T-cell (primary cell): ENCODE measurements at regions not wholly inside any gene's neighbourhood (a gene's known extent, or its start where the extent isn't known, plus 50 kb on each side); places are given as distances from the start of the nearest gene placed in this dataset.

Experiments used
- ATAC-seq, 4 experiments: fragments of 200-7000 bp in 3 of 4; fragments of 150-1000 bp in 1 of 4; cut with Tn5 transposase; replicated peaks in 1 of 4; 1 replicate in 3 of 4; 2 replicates in 1 of 4; pipeline ENCODE4 v1.10.0; 2021; ENCODE audit warnings: moderate library complexity in 3 of 4, mild to moderate bottlenecking in 2 of 4, moderate number of reproducible peaks in 1 of 4
- CTCF ChIA-PET, 2 donors: fragments of 300-600 bp; sonication (Branson Sonifier 250); formaldehyde crosslinking; loops; one replicate each; lab custom pipeline; 2022; ENCODE audit warnings: antibody characterized with exemption in 2 of 2; lab: Charles Lee
- POLR2A ChIA-PET, 2 donors: fragments of 300-600 bp; sonication (Branson Sonifier 250); formaldehyde crosslinking; loops; one replicate each; lab custom pipeline; 2022; ENCODE audit warnings: antibody characterized with exemption in 2 of 2; lab: Charles Lee
- DNase-seq, 35 experiments: peaks; one replicate each; pipeline versions ENCODE4 v3.0.0 to v3.0.0-alpha.2; 2013 to 2023
- H3K27ac ChIP-seq: one replicate; pipeline ENCODE4 v1.5.1; 2013; ENCODE audit warnings: low read length
- H3K27me3 ChIP-seq, 2 experiments: replicated peaks in 1 of 2; 1 replicate in 1 of 2; 2 replicates in 1 of 2; pipeline versions ENCODE4 v1.6.1 to v1.7.0; 2013; ENCODE audit warnings: low read length in 1 of 2, mixed read lengths in 1 of 2; ENCODE audit not compliant: control insufficient read depth in 2 of 2, insufficient read depth in 2 of 2; ENCODE audit errors: extremely low read depth in 1 of 2
- H3K36me3 ChIP-seq, 2 donors: 1 replicate in 1 of 2; 2 replicates in 1 of 2; pipeline versions ENCODE4 v1.6.1 to v1.7.0; 2013; ENCODE audit warnings: low read length in 1 of 2; ENCODE audit not compliant: control insufficient read depth in 2 of 2, insufficient read depth in 1 of 2; ENCODE audit errors: extremely low read depth in 1 of 2
- H3K4me1 ChIP-seq, 2 experiments: 1 replicate in 1 of 2; 2 replicates in 1 of 2; pipeline versions ENCODE4 v1.6.1 to v1.7.0; 2013; ENCODE audit warnings: low read length in 2 of 2, mixed read lengths in 1 of 2; ENCODE audit not compliant: insufficient read depth in 2 of 2, control insufficient read depth in 1 of 2; ENCODE audit errors: extremely low read depth in 1 of 2
- H3K4me3 ChIP-seq, 2 donors: 1 replicate in 1 of 2; 2 replicates in 1 of 2; pipeline versions ENCODE4 v1.5.1 to v1.7.0; 2013; ENCODE audit warnings: mild to moderate bottlenecking in 2 of 2, low read length in 1 of 2, moderate library complexity in 1 of 2; ENCODE audit not compliant: control insufficient read depth in 1 of 2; ENCODE audit errors: extremely low read depth in 1 of 2
- H3K9me3 ChIP-seq: 2 replicates; pipeline ENCODE4 v1.7.0; 2013
- H3K27ac Mint-ChIP-seq, 2 donors: one replicate each; pipeline ENCODE4 v1.8.0; 2020 to 2021; ENCODE audit warnings: mild to moderate bottlenecking in 2 of 2, mixed read lengths in 2 of 2
- H3K27me3 Mint-ChIP-seq, 2 donors: one replicate each; pipeline ENCODE4 v1.8.0; 2021 to 2022; ENCODE audit warnings: mixed read lengths in 2 of 2
- H3K36me3 Mint-ChIP-seq: one replicate; pipeline ENCODE4 v1.8.0; 2021; ENCODE audit warnings: mixed read lengths
- H3K4me1 Mint-ChIP-seq, 3 donors: one replicate each; pipeline ENCODE4 v1.8.0; 2020 to 2022; ENCODE audit warnings: mixed read lengths in 3 of 3, mild to moderate bottlenecking in 1 of 3
- H3K4me3 Mint-ChIP-seq, 3 donors: one replicate each; pipeline ENCODE4 v1.8.0; 2020 to 2022; ENCODE audit warnings: mild to moderate bottlenecking in 3 of 3, mixed read lengths in 3 of 3, moderate library complexity in 3 of 3
- H3K9me3 Mint-ChIP-seq, 3 donors: one replicate each; pipeline ENCODE4 v1.8.0; 2020 to 2022; ENCODE audit warnings: mixed read lengths in 3 of 3
- WGBS: methylation state at CpG from one replicate; pipeline ENCODE4 v1.1.5; 2013; ENCODE audit warnings: missing lambda C conversion rate; ENCODE audit not compliant: insufficient coverage; 5-methylcytosine and 5-hydroxymethylcytosine counted together

DNA sequence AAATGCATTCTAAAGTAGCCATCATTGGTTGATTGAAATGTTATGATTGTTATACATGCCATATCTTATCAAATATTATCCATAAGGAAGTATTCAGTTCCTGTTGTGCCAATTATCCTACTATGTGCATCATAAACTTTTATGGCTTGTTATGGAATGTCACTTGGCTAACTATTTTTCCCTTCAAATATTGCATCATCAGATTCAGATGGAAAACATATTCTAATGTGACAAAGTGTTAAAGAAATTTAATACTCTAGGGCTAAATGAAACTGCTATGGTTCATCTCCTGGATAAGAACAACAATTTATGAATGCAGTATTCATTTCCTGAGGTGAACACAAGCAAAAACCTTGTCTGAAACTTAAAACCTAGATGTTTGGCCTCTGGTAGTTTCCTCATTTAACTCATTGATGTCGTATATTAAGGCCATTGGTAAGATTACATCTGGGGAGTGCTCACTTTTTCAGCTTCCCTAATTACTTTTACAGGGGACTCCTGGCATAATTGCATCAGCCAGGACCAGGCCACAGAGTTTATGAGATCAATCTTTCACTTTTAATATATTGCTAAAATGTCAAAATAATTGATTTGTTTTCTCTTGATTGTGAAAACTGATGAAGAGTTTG lies 134.9 kb upstream of the CEP162 start:
- H3K27ac Mint-ChIP-seq = no peak overlapping the region
- no peak overlapping the region for H3K27ac ChIP-seq
- ATAC-seq = no peak
- no peak overlapping the region for H3K4me3 Mint-ChIP-seq
- no peaks in the 10 kb centered on the region for H3K4me1 Mint-ChIP-seq
- no peaks in the 10 kb centered on the region for H3K4me1 ChIP-seq
- H3K36me3 ChIP-seq = no peaks in the 10 kb centered on the region
- no peak for DNase-seq
- no peaks in the 10 kb centered on the region for H3K36me3 Mint-ChIP-seq
- no CpG with 5 or more reads among the region's 1 CpG for WGBS
- no peaks in the 10 kb centered on the region for H3K9me3 ChIP-seq
- H3K27me3 ChIP-seq = no peaks in the 10 kb centered on the region
- POLR2A ChIA-PET = no interaction called here
- CTCF ChIA-PET = no interaction called here
- H3K27me3 Mint-ChIP-seq = no peaks in the 10 kb centered on the region
- peaks cover 0 to 2% (median 0%) of the 10 kb centered on the region in 3 donors for H3K9me3 Mint-ChIP-seq
- H3K4me3 ChIP-seq = no peak overlapping the region

DNA sequence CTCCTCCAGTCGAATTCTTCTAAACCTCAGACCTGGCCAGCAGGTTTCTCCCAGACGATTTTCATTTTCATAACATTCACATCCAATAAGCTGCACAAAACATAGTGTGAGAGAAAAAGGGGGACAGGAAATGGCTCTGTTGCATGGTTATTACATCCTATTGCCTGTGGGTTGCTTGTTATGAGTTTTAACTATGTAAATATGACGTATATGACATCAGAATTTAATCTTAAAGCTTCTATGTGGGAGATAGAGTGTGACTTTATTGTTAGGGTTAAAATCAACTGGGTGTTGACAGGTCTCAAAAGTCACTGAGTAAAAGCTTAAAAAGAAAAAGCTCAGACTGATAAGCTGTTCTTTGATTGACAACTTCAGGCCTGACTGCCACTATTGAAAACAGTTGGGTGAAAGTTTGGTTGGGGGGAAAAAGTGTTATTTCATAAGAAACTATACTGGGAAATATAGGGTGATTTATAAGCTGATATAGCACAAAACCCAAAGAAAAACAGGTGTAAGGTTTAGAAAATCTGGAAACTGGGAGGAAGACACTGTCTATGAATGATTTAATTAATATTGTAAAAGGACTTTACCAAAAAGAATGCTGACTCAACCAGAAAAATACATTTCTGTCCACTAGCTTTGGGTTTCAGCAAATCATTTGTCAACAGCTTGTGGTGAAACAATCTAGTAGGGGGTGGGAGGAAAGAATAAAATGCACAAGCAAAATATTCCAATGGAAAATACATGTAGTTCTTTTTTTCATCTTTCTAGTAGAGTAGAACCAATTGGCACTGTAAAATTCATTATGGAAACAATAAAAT lies 134.1 kb upstream of the CEP162 start:
- Mint-ChIP-seq H3K36me3 (no peaks in the 10 kb centered on the region), H3K27me3 (no peaks in the 10 kb centered on the region), H3K4me3 (no peak overlapping the region), H3K27ac (no peak overlapping the region), H3K4me1 (no peaks in the 10 kb centered on the region), H3K9me3 (peaks cover 0 to 2% (median 2%) of the 10 kb centered on the region in 3 donors)
- ATAC-seq (no peak), DNase-seq (no peak)
- Histone ChIP-seq H3K27ac (no peak overlapping the region), H3K27me3 (no peaks in the 10 kb centered on the region), H3K36me3 (no peaks in the 10 kb centered on the region), H3K9me3 (no peaks in the 10 kb centered on the region), H3K4me1 (no peaks in the 10 kb centered on the region), H3K4me3 (no peak overlapping the region)
- CTCF ChIA-PET = no interaction called here
- POLR2A ChIA-PET = no interaction called here
- WGBS = no CpG with 5 or more reads among the region's 3 CpGs

DNA sequence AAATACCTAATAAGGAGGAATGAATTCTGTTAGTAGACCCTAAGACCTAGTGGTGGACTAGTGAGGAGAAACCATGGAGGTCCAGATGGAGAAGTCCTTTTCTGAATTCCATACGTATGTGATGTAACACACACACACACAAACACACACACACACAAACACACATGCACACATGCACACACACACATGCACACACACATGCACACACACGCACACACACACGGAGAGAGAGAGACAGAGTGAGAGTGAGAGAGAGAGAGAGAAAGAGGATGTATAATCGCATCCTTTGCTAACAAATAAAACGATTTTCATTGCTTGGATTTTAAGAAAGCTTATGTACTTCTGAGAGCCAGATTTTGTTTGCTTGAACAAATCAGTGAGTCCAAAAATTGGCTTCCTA lies 132.6 kb upstream of the CEP162 start:
- H3K27me3 ChIP-seq = no peaks in the 10 kb centered on the region

DNA sequence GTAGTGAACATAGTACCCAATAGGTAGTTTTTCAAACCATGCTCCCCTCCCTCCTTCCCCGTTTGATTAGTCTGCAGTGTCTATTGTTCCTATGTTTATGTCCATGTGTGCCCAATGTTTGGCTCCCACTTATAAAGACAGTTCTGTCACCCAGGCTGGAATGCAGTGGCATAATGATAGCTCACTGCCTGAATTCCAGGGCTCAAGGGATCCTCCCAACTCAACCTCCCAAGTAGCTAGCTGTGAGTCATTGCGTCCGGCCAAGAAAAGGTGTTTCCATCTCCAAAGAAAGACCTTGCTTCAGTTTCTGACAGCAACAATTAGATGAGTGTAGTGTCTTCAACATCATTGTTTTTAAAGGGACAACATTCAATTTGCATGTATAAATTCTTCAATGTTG lies 131.1 kb upstream of the CEP162 start:
- no peaks in the 10 kb centered on the region for H3K4me1 Mint-ChIP-seq
- Histone ChIP-seq H3K4me3 (no peak overlapping the region), H3K4me1 (no peaks in the 10 kb centered on the region), H3K27ac (no peak overlapping the region), H3K9me3 (no peaks in the 10 kb centered on the region), H3K36me3 (no peaks in the 10 kb centered on the region), H3K27me3 (no peaks in the 10 kb centered on the region)
- H3K9me3 Mint-ChIP-seq = peaks cover 0 to 2% (median 2%) of the 10 kb centered on the region in 3 donors
- CTCF ChIA-PET = no interaction called here
- no peak for DNase-seq
- POLR2A ChIA-PET = no interaction called here
- H3K4me3 Mint-ChIP-seq = no peak overlapping the region
- no peaks in the 10 kb centered on the region for H3K27me3 Mint-ChIP-seq
- no peak for ATAC-seq
- H3K27ac Mint-ChIP-seq = no peak overlapping the region
- 80% methylated on average over 1 of the region's 3 CpGs for WGBS
- H3K36me3 Mint-ChIP-seq = no peaks in the 10 kb centered on the region

More for the DNA sequence above, 132.6 kb upstream of the CEP162 start:
- ATAC-seq (no peak), DNase-seq (no peak)
- Histone ChIP-seq H3K4me3 (no peak overlapping the region), H3K4me1 (no peaks in the 10 kb centered on the region), H3K27ac (no peak overlapping the region), H3K36me3 (no peaks in the 10 kb centered on the region), H3K9me3 (no peaks in the 10 kb centered on the region)
- Mint-ChIP-seq H3K9me3 (peaks cover 0 to 2% (median 2%) of the 10 kb centered on the region in 3 donors), H3K27ac (no peak overlapping the region), H3K4me3 (no peak overlapping the region), H3K27me3 (no peaks in the 10 kb centered on the region), H3K4me1 (no peaks in the 10 kb centered on the region), H3K36me3 (no peaks in the 10 kb centered on the region)
- ChIA-PET POLR2A (no interaction called here), CTCF (no interaction called here)
- WGBS = 92% methylated on average over 2 of the region's 5 CpGs

DNA sequence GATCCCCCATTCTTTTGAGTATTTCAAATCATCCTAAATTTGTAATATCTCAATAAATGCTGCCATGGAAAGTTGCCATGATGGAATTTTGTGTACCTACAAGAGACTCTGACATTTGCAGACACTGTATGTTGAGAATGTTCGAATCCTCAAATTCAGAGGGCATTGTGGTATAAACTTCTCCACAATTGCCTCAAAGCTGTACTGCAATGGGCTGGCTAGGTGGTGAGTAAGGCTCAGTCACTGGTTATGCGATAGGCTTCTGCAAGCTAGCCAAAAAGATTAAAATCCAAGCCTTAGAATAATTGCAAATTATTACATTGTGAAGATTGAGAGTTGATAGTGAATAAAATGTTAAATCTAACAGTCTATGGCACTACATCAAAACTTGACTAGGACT lies 130.2 kb upstream of the CEP162 start:
- Mint-ChIP-seq H3K36me3 (no peaks in the 10 kb centered on the region), H3K4me1 (no peaks in the 10 kb centered on the region), H3K27me3 (no peaks in the 10 kb centered on the region), H3K27ac (no peak overlapping the region), H3K9me3 (peaks cover 0 to 2% (median 2%) of the 10 kb centered on the region in 3 donors), H3K4me3 (no peak overlapping the region)
- Histone ChIP-seq H3K9me3 (no peaks in the 10 kb centered on the region), H3K27ac (no peak overlapping the region), H3K27me3 (no peaks in the 10 kb centered on the region), H3K4me3 (no peak overlapping the region), H3K4me1 (no peaks in the 10 kb centered on the region), H3K36me3 (no peaks in the 10 kb centered on the region)
- WGBS = no CpG with 5 or more reads among the region's 2 CpGs
- ATAC-seq (no peak), DNase-seq (no peak)
- POLR2A ChIA-PET = no interaction called here
- CTCF ChIA-PET = no interaction called here

DNA sequence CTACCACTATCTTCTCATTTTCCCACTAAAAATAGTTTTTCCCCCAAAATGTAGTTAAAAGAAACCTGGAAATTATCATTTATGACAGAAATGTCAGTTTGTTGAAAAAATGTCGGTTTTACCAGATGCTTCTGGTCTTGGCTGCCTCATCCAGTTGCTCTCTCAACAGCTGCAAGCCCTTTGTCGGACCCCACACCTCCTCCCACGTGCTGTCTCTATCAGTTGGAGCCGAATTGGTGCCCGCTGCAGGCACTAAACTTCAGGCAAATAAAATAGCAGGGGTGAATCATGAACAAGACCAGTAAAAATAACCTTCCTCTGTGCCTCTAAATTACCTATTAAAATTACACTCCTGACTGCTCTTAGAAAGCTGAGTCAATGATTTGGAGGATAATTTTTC lies 129.5 kb upstream of the CEP162 start:
- Mint-ChIP-seq H3K9me3 (peaks cover 0 to 2% (median 2%) of the 10 kb centered on the region in 3 donors), H3K27ac (no peak overlapping the region), H3K36me3 (no peaks in the 10 kb centered on the region), H3K4me1 (no peaks in the 10 kb centered on the region), H3K27me3 (no peaks in the 10 kb centered on the region), H3K4me3 (no peak overlapping the region)
- H3K27me3 ChIP-seq = no peaks in the 10 kb centered on the region
- no peaks in the 10 kb centered on the region for H3K9me3 ChIP-seq
- no peak overlapping the region for H3K27ac ChIP-seq
- DNase-seq (no peak), ATAC-seq (no peak)
- POLR2A ChIA-PET = no interaction called here
- CTCF ChIA-PET = no interaction called here
- no peak overlapping the region for H3K4me3 ChIP-seq
- no peaks in the 10 kb centered on the region for H3K4me1 ChIP-seq
- 63% methylated on average over 2 of the region's 5 CpGs for WGBS
- H3K36me3 ChIP-seq = no peaks in the 10 kb centered on the region
